HEK293T (cell line): ENCODE measurements at regions not wholly inside any gene's neighbourhood (a gene's known extent, or its start where the extent isn't known, plus 50 kb on each side); places are given as distances from the start of the nearest gene placed in this dataset.

Experiments used
- BHLHE40 ChIP-seq: fragments of 450-650 bp; IDR thresholded peaks from 2 replicates; pipeline ENCODE4 v1.6.1; 2016; ENCODE audit warnings: mild to moderate bottlenecking, moderate library complexity, borderline replicate concordance
- CTBP1 ChIP-seq: fragments of 450-650 bp; IDR thresholded peaks from 2 replicates; pipeline ENCODE4 v1.6.1; 2016; ENCODE audit warnings: borderline replicate concordance
- FOXA1 ChIP-seq: fragments of 450-650 bp; IDR thresholded peaks from 2 replicates; pipeline ENCODE4 v1.6.1; 2016; ENCODE audit warnings: mild to moderate bottlenecking
- FOXK2 ChIP-seq: fragments of 450-650 bp; IDR thresholded peaks from 2 replicates; pipeline ENCODE4 v1.6.1; 2016; ENCODE audit warnings: mild to moderate bottlenecking
- FOXM1 ChIP-seq: fragments of 450-650 bp; IDR thresholded peaks from 2 replicates; pipeline ENCODE4 v1.6.1; 2017; ENCODE audit warnings: mild to moderate bottlenecking, borderline replicate concordance
- HDGF ChIP-seq: fragments of 450-650 bp; IDR thresholded peaks from 2 replicates; pipeline ENCODE4 v1.6.1; 2017; ENCODE audit warnings: antibody characterized with exemption, borderline replicate concordance
- LEF1 ChIP-seq: fragments of 450-650 bp; IDR thresholded peaks from 2 replicates; pipeline ENCODE4 v1.6.1; 2017; ENCODE audit warnings: mild to moderate bottlenecking, borderline replicate concordance
- NFRKB ChIP-seq: fragments of 450-650 bp; IDR thresholded peaks from 2 replicates; pipeline ENCODE4 v1.6.1; 2016; ENCODE audit warnings: mild to moderate bottlenecking, moderate library complexity
- PKNOX1 ChIP-seq: fragments of 450-650 bp; IDR thresholded peaks from 2 replicates; pipeline ENCODE4 v1.6.1; 2016
- SP1 ChIP-seq: fragments of 450-650 bp; IDR thresholded peaks from 2 replicates; pipeline ENCODE4 v1.6.1; 2017
- SUZ12 ChIP-seq: fragments of 450-650 bp; IDR thresholded peaks from 2 replicates; pipeline ENCODE4 v1.6.1; 2016; ENCODE audit warnings: mild to moderate bottlenecking
- TARDBP ChIP-seq: fragments of 450-650 bp; IDR thresholded peaks from 2 replicates; pipeline ENCODE4 v1.6.1; 2016
- ZNF384 ChIP-seq: fragments of 450-650 bp; IDR thresholded peaks from 2 replicates; pipeline ENCODE4 v1.6.1; 2016

- TF ChIP-seq SUZ12 (no peak), BHLHE40 (no peak), CTBP1 (no peak), HDGF (no peak), PKNOX1 (no peak), SP1 (no peak), ZNF384 (no peak), TARDBP (no peak), FOXM1 (no peak), FOXK2 (no peak), FOXA1 (no peak), LEF1 (no peak), NFRKB (no peak)
Observed at GRCh38 chr4:35217331-35217730, 1027.0 kb downstream of the ARAP2 start.
